Head of caudate nucleus (tissue), 42 donors: ENCODE measurements at regions not wholly inside any gene's neighbourhood (a gene's known extent, or its start where the extent isn't known, plus 50 kb on each side); places are given as distances from the start of the nearest gene placed in this dataset.
"Not testable (repeated sequence)": the region's sequence is repeated elsewhere in the genome, so short reads cannot be mapped to it uniquely, and the experiment has no call there.

Experiments used
- DNase-seq, 42 donors: peaks; one replicate each; pipeline versions ENCODE4 v3.0.0 to v3.0.0-alpha.2; 2020 to 2021; ENCODE audit warnings: mixed read lengths in 7 of 42
- intact Hi-C: fragments of 100-400 bp; cut with DNase I; formaldehyde crosslinking; loops from one replicate; pipeline ENCODE4 v1.15.0; 2022

DNA sequence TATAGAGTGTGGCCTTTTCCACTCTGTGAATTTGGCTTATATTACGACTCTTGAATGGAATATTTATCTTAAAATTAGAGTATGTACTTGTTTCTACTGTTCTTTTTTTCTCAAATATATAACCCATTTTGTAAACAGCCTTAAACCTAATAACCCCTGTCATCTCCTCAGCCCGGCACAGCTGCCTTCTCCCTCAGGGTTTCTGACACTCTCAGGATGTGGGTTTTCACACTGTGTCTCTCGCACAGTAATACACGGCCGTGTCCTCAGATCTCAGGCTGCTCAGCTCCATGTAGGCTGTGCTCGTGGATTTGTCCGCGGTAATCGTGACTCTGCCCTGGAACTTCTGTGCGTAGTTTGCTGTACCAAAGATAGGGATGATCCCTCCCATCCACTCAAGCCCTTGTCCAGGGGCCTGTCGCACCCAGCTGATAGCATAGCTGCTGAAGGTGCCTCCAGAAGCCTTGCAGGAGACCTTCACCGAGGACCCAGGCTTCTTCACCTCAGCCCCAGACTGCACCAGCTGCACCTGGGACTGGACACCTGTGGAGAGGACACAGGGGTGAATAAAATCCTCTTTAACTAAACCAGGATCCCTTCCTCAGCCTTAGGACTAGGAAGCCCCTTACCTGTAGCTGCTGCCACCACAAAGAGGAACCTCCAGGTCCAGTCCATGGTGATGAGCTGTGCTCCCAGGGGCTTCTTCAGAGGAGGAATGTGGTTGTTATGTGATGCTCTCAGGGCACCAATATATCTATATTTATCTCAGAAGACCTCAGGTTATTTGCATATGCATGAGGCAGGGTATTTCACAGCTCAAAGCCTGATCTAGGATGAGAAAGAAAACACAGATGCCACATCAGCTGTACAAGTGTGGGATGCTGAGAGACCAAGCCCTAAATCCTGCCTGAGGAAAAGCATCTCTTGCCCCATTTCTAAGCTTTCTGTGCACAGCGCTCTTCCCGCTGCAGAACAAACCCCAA lies 1188.4 kb downstream of the TMEM121 start:
- DNase-seq, intact Hi-C loops: not testable (repeated sequence)

- DNase-seq, intact Hi-C loops: not testable (repeated sequence)
These were observed 1191.2 kb downstream of the TMEM121 start for GRCh38 chr14:106717544-106717943.

DNA sequence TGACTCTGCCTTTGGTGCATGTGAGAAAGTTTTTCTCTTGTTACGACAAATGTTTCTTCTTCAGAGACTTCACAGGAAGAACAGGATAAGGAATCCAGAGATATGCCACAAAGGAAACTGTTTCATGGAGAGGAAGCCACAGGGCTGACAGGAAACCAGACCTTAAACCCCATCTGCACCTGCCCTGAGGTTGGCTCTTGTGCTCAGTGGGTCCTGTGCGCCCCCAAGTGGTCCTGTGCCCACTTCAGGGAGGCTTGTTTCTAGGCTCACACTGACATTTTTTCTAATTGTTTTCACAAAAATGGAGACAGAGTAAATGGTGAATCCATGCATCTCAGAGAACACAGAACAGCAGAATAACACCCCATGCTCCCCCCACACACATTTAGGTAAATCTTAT lies 1193.5 kb downstream of the TMEM121 start:
- DNase-seq, intact Hi-C loops: not testable (repeated sequence)

GRCh38 chr14:106721926-106722325 lies 1195.5 kb downstream of the TMEM121 start:
- DNase-seq, intact Hi-C loops: not testable (repeated sequence)

GRCh38 chr14:106722813-106723687 lies 1196.7 kb downstream of the TMEM121 start:
- DNase-seq, intact Hi-C loops: not testable (repeated sequence)

DNA sequence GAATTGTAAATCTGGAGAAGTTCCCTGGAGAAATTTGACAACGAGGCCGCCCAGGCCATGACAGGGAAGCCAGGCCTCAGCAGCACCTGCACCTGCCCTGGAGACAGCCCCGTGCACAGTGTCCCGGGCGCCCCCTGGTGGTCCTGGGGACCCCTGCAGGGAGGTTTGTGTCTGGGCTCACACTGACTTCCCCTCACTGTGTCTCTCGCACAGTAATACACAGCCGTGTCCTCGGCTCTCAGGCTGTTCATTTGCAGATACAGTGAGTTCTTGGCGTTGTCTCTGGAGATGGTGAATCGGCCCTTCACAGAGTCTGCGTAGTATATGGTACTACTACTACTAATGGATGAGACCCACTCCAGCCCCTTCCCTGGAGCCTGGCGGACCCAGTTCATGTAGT lies 1201.6 kb downstream of the TMEM121 start:
- intact Hi-C loops, DNase-seq: not testable (repeated sequence)

DNA sequence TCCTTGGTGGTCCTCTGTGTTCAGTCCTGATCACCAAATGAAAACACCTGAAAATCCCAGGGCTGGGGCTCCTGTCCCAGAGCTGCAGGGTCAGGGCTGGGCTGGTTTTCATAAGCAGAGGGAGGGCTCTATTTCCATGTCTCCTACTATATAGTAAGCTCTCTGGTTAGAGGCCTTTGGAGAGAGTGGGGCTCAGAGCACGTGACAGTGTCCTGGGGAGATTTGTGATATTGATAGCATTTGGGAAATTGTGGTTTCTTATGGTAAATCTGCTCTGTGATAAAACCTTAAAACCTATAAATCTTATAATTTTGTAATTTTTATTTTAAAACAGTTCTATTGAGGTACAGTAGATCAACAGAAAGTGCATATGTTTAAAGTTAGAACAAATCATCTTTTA lies 1202.2 kb downstream of the TMEM121 start:
- DNase-seq, result no peak
- intact Hi-C loops, result no loop called here

DNA sequence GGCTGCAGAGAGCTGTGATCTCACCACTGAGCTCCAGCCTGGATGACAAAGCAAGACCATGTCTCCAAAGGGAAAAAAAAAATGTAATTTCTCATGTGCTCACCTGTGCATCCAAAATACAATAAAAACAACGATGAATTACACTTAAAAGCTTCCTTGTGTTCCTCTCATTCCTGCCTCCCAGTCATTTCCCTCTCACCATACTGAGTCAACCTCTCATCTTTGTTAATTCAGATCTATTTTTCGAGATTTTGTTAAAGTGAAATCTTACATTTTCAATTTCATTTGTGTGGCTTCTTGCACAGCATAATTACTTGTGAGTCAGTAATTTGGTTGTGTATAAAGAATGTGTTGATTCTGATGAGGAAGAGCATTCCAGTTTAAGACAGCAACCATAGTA lies 1203.2 kb downstream of the TMEM121 start:
- no peak for DNase-seq
- intact Hi-C loops, result no loop called here

DNA sequence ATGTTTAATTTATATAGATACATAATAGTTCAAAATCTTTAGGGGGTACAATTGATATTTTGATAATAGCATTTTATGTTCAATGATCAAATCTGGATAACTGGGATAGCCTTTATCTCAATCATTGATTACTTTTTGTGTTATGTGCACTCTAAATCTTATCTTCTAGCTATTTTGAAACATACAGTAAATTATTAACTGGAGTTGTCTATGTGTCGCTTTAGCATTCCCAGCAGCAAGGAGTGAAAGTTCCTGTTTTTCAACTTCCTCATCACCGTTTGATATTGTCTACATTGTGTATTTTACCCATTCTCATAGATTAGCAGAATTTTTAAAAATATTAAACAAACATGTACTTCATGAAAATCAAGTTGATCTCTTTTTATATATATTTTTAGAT lies 1207.4 kb downstream of the TMEM121 start:
- no peak for DNase-seq
- intact Hi-C loops, result no loop called here

- intact Hi-C loops, result no loop called here
- no peak for DNase-seq
These were observed 1210.6 kb downstream of the TMEM121 start for GRCh38 chr14:106737021-106737420.

GRCh38 chr14:106738075-106738474 lies 1211.7 kb downstream of the TMEM121 start:
- intact Hi-C loops, result no loop called here
- DNase-seq, result no peak

- intact Hi-C loops, DNase-seq: not testable (repeated sequence)
These were observed 1212.3 kb downstream of the TMEM121 start for GRCh38 chr14:106738598-106739258.

GRCh38 chr14:106741086-106741827 lies 1214.9 kb downstream of the TMEM121 start:
- DNase-seq, result peak in 7 of 42 donors; percentile 4 to 50 (median 13)
- intact Hi-C loops, result not testable (repeated sequence)

- intact Hi-C loops, result not testable (repeated sequence)
- peak in 4 of 42 donors; percentile 3 to 23 (median 9) for DNase-seq
These were observed 1218.8 kb downstream of the TMEM121 start for GRCh38 chr14:106745016-106745767.

- intact Hi-C loops, result not testable (repeated sequence)
These were observed 1223.7 kb downstream of the TMEM121 start for GRCh38 chr14:106750089-106750488.

DNA sequence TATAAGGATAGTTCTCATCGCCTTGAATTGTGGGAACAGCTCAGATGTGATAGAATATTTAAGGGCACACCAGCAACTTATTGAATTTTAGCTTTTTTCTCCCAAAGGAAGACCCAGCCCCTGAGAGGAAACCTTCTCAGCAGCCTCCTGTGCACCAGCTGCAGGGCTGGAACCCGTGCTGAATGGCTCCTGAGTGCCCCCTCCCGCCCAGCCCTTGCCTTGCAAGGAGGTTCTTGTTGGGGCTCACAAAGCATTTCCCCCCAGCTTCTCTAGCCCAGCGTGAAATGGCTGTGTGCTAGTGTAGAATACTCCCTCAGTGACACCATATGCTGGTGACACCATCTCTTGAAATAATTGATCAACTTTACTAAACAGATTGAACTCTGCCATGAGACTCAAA lies 1227.4 kb downstream of the TMEM121 start:
- intact Hi-C loops, DNase-seq: not testable (repeated sequence)

More at GRCh38 chr14:106750089-106750488, 1223.7 kb downstream of the TMEM121 start:
- not testable (repeated sequence) for DNase-seq

GRCh38 chr14:106757444-106757843 lies 1231.1 kb downstream of the TMEM121 start:
- DNase-seq, intact Hi-C loops: not testable (repeated sequence)
